GM12878 (cell line): ENCODE measurements at regions not wholly inside any gene's neighbourhood (a gene's known extent, or its start where the extent isn't known, plus 50 kb on each side); places are given as distances from the start of the nearest gene placed in this dataset.

ENCODE experiments used
- DPF2 ChIP-seq: fragments of 450-650 bp; IDR thresholded peaks from 2 replicates; pipeline ENCODE4 v1.6.1; 2017; ENCODE audit warnings: mild to moderate bottlenecking
- POLR2AphosphoS5 ChIP-seq: IDR thresholded peaks from 2 replicates; pipeline ENCODE4 v1.6.1; 2011; ENCODE audit warnings: mild to moderate bottlenecking, low read length, inconsistent platforms
- RAD21 ChIP-seq: IDR thresholded peaks from 2 replicates; pipeline ENCODE4 v1.6.1; 2011; ENCODE audit warnings: mild to moderate bottlenecking, low read depth, low read length, moderate library complexity; ENCODE audit not compliant: insufficient read depth
- ZNF274 ChIP-seq: IDR thresholded peaks from one replicate; pipeline ENCODE4 v1.8.0; 2011; ENCODE audit not compliant: insufficient read length, insufficient read depth
- TF ChIP-seq, protein P1 (sequence below), 3 experiments: IDR thresholded peaks in 2 of 3; conservative IDR thresholded peaks in 1 of 3; 2 replicates each; pipeline ENCODE4 v1.5.1; 2011; ENCODE audit warnings: low read depth in 3 of 3, low read length in 3 of 3, mild to moderate bottlenecking in 3 of 3, control low read depth in 2 of 3, moderate library complexity in 2 of 3, inconsistent platforms in 1 of 3, mixed read lengths in 1 of 3; ENCODE audit not compliant: control insufficient read depth in 2 of 3, insufficient read depth in 1 of 3; ENCODE audit errors: extremely low read depth in 1 of 3
- TF ChIP-seq, protein P2 (sequence below): IDR thresholded peaks from 2 replicates; pipeline ENCODE4 v1.6.1; 2011; ENCODE audit warnings: low read depth, low read length, improper control_type of control experiment, borderline replicate concordance

DNA sequence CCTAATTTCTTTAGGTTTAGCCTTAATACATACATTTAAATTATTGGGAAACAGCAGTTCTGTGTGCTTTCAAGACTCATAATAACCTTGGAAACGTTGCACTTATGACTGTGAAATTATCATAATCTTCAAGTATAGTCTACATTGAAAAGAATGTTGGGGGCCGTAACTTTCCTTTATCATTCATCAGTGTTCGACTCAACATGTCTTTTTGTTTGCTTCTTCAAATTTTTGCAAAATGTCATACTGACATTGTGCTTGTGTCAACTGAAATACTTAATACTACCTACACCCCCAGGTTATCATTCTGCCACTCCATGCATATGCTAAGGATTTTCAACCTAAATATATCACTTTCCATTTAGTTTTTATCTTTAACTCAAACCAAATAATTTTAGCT, 1562.9 kb downstream of the OLFM4 start:
- TF ChIP-seq, protein P1, sequence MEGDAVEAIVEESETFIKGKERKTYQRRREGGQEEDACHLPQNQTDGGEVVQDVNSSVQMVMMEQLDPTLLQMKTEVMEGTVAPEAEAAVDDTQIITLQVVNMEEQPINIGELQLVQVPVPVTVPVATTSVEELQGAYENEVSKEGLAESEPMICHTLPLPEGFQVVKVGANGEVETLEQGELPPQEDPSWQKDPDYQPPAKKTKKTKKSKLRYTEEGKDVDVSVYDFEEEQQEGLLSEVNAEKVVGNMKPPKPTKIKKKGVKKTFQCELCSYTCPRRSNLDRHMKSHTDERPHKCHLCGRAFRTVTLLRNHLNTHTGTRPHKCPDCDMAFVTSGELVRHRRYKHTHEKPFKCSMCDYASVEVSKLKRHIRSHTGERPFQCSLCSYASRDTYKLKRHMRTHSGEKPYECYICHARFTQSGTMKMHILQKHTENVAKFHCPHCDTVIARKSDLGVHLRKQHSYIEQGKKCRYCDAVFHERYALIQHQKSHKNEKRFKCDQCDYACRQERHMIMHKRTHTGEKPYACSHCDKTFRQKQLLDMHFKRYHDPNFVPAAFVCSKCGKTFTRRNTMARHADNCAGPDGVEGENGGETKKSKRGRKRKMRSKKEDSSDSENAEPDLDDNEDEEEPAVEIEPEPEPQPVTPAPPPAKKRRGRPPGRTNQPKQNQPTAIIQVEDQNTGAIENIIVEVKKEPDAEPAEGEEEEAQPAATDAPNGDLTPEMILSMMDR (IDR thresholded peaks at IDR 0.05 in 2 of 3, conservative IDR thresholded peaks at IDR 0.05 in 1 of 3; ENCODE audit: control insufficient read depth in 2 of 3, extremely low read depth in 1 of 3, insufficient read depth in 1 of 3, low read depth in 3 of 3, low read length in 3 of 3), result no peak
- no peak for TF ChIP-seq RAD21
- TF ChIP-seq ZNF274, result no peak
- TF ChIP-seq, protein P2, sequence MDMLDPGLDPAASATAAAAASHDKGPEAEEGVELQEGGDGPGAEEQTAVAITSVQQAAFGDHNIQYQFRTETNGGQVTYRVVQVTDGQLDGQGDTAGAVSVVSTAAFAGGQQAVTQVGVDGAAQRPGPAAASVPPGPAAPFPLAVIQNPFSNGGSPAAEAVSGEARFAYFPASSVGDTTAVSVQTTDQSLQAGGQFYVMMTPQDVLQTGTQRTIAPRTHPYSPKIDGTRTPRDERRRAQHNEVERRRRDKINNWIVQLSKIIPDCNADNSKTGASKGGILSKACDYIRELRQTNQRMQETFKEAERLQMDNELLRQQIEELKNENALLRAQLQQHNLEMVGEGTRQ, result no peak
- no peak for TF ChIP-seq POLR2AphosphoS5
- TF ChIP-seq DPF2, result no peak
